HG02884 (cell line): ENCODE measurements at regions not wholly inside any gene's neighbourhood (a gene's known extent, or its start where the extent isn't known, plus 50 kb on each side); places are given as distances from the start of the nearest gene placed in this dataset.

Experiments
- ATAC-seq: cut with Tn5 transposase; IDR thresholded peaks from one replicate; pipeline ENCODE4 v1.9.1; 2021; ENCODE audit warnings: mild to moderate bottlenecking, moderate library complexity; ENCODE audit not compliant: unreplicated experiment

DNA sequence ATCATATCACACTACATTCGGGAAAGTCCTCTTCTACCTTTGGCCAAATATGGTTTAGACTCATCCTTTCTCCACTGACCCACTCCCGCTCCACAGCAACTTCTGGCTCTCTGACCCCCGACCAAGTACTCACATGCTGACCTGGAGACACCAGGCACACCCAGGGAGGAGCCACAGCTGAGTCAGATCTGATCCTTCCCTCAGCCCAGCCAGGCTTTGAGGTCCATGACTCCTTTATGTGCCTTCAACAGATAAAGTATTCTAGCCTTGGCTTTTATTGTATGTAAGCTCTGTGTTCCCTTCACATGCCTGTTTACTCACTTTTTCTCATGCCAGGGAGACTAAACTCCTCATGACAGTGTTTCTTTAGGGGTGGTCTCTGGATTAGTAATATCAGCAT is 166.9 kb upstream of the UMPS start:
- no peak for ATAC-seq

DNA sequence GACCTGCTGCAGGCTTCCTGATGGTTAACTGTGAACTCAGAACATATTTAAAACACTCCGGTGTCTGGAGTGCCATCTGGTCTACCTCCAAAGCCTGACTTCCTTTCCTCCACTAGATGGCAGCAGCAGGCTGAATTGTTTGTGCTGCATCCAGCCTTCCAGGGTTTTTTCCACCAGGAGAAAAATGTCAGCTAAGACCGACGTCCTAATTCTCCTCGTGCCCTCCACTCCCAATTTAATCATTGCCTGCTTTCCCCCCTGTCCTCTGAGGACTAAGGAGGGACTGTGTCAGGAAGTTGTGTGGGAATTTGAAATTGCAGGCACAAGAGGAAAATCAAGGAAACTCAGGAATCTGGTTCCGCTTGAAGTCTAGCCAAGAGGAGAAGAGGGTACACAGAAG is 165.2 kb upstream of the UMPS start:
- ATAC-seq: no peak

DNA sequence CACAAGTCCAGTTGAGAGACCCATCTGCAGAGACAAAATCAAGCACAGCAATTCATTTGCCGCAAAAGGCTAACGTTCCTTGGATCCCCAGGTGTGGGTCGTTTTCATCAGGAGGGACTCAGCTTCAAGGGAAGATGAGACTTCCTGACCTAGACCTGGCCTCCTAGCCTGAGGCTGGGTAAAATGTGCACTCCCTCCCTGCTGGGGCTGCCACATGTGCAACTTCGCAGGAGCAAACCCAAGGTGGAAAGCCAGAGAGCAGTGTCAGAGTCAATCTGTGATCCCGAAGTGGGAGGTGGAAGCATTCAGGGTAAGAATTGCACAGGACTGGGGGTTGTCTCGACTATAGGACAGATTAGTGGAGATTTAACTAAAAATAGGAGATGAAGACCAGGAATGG is 164.7 kb upstream of the UMPS start:
- ATAC-seq: no peak

DNA sequence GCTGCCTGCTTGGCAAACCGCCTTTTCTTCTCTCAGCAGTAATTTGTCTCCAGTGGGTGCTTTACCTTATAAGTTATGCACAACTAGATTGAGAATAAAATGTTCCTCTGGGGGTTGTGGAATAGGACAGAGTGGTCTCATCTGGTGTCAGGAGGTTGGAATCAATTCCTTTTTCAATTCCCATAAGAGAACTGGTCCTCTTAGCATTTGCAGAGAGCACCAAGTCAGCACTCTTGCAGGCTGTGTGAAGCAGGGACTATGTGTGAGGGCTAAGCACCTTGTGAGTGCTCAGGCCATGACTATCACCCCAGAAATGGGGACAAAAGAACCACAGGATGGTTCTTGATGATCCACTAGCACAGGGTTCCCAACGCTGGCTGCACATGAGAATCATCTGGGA is 163.6 kb upstream of the UMPS start:
- ATAC-seq: no peak

DNA sequence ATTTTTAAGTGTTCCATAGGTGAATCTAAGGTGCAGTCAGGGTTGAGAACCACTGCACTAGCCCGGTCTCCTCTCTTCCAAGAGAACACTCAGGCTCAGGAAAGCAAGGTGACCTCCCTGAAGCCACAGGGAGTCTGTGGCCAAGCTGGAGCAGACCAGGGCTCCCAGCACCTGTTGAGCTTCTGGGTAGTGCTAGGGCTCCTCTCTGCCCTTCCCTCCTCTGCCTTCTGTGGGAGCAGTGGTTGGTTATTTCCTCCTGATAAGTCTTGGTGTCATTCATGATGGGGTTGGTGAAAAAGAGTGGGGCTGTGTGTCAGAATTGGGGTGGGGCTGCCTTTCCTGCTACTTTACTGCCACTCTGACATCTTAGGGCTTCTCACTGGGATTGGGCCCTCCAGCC is 163.1 kb upstream of the UMPS start:
- ATAC-seq: no peak

DNA sequence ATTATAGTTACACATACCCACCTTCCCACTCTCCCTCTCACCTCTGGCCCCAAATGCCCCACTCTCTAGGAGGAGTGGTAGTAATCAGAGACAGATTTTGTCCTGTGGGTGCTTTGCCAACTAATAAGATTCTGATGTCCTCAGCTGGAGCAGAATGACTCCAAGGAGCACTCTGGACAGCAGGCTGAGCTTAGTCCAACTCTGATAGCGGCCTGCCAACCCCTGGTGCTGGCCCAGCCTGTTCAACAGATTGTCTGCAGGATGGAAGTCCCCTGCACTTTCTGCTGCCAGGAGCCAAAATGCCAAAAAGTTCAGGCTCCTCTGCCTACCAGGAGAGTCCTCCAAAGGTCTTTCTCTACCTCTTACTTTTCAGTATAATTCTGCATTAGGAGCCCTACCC is 160.5 kb upstream of the UMPS start:
- no peak for ATAC-seq

DNA sequence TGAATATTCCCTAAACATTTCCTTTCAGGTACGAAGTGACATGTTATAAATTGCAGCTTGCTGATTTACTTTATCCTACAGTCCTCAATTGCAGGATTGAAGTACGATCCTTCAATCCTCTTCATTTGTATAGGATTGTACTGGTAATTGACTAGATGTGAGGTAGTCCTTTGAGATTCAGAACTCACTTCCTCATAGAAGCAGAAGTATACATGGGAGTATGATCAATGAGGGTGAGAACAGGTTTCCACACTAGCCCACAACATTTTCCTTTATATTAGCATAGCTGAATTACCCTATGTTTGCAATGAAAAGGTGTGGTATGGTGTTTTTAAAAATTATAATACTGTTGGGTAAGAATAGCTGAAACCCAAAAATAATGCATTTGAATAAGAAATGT is 160.0 kb upstream of the UMPS start:
- ATAC-seq: peak; percentile 62

DNA sequence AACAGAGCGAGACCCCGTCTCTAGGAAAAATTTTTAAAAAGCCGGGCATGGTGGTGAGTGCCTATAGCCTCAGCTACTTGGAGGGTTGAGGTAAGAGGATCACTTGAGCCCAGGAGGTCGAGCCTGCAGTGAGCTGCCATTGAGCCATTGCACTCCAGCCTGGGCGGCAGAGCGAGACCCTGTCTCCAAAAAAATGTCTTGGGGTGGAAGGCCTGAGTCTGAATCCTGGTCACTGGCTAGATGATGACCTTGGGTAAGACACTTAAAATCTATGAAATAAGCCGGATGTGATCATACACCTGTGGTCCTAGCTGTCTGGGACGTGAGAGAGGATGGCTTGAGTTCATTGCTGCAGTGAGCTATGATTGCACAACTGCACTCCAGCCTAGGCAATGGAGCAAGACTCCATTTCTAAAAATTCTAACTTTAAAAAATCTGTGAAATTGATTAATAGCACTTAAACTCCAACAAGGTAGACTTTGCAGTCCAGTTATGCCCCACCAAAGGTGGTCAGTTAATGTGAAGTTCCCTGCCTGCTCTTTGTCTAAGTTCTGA is 157.3 kb upstream of the UMPS start:
- no peak for ATAC-seq

DNA sequence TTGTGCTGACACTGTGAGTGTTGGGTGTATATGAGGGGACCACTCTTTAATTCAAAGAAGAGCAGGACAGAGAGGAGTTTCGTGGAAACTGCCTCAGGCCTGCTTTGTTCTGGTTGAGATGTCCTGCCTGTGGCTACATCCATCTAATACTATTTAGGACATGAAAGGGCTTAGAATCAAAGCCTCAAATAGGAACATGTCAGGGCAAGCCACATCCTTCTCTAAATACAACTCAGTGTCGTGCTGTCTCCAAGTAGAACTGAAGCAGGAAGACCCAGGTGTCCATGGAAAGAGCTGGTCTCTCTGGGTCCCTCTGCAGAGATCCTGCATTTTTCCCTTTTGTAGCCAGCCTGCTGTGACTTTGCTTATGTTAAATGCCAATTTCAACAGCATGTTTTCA is 156.2 kb upstream of the UMPS start:
- no peak for ATAC-seq

DNA sequence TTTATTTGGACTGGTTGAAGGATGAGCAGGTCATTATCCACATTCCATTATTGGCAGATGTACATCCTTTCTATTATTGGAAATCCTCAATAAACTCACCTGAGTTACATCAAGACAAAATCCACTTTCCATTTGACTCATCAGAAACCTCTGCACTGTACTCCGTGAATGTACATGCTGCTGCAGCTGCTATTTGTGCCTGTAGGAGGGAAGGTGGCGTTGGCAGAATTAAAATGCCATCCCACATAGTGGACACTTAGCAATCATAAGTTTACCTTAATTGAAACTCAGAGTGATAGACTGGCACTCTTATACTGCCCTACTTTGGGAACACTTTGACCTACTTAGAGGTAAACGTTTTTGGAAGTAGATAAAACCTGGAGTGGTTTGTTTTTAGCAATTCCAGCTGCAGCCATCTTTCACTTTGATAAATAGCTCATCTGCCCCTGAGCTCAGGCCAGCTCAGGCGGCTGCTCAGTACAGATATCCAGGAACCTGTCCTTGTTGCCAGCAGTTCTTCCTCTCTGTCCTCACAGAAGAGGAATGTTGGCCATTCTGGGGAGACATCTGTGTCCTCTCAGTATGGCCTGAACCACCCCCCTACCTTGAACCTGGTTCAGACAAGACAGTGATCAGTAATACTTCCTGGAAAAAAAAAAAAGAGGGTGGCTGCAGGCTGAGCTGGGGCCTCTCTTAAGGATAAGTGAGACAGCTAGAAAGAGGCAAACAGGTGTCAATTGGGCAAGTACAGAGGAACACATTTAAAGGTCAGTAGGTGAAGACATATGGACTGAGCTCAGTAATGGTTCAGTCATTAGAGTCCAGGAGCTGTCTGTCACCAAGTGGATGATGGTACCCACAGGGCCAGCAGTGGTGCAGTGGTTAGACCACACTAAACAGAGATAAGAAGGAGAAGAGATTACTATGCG is 153.4 kb upstream of the UMPS start:
- no peak for ATAC-seq

DNA sequence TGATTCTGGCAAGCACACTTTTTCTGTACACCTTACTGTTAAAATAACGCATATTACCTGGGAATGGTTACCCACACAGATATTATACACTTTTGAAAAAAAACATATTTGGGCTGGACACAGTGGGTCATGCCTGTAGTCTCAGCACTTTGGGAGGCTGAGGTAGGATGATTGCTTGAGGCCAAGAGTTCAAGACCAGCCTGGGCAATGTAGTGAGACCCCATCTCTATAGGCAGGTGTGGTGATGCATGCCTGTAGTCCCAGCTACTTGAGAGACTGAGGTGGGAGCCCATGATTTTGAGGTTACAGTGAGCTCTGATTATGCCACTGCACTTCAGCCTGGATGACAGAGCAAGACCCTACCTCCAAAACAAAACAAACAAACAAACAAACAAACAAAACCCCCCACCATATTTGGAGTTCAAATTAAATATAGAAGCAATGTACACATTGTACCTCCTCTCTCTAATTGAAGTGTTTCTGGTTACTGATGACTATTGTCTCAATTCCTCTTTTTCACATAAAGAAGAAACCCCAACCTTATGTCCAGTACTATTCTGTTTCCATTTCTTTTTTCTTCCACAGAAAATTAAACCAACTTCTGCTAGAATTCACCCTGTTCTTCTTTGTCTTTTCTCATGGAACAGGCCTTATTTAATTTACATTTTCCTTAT is 152.6 kb upstream of the UMPS start:
- no peak for ATAC-seq

DNA sequence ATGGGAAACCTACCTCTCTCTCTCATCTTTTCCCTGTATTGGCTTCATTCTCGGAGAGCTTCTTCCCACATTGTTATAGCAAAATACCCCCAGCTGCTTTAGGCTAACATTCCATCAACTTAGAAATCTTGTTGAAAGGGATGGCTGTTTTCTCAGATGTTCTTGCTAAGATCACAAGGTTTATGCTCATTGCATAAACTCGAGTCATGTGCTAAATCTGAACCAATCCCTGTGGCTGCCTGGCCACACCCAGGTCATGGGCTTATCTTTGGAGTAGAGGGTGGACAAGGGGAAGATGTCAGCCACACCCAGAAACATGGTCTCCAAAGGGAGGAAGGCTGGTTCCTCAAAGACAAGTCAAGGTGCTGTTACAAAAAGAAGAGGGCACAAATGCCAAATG is 150.6 kb upstream of the UMPS start:
- ATAC-seq: no peak

DNA sequence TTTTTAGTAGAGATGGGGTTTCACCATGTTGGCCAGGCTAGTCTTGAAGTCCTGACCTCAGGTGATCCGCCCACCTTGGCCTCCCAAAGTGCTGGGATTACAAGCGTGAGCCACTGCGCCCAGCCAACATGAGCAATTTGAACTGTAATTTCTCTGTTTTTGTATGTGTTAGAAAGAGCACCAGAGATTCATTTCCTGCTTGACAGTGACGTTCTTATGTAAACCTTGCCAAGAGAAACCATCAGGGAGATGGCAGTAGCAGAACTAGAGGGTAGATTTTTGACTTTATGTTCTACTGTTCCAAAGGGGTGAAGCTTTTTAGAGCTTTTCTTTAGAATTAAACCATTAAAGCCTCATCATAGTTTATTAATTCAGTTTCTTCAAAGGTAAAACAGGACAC is 148.1 kb upstream of the UMPS start:
- ATAC-seq: no peak

DNA sequence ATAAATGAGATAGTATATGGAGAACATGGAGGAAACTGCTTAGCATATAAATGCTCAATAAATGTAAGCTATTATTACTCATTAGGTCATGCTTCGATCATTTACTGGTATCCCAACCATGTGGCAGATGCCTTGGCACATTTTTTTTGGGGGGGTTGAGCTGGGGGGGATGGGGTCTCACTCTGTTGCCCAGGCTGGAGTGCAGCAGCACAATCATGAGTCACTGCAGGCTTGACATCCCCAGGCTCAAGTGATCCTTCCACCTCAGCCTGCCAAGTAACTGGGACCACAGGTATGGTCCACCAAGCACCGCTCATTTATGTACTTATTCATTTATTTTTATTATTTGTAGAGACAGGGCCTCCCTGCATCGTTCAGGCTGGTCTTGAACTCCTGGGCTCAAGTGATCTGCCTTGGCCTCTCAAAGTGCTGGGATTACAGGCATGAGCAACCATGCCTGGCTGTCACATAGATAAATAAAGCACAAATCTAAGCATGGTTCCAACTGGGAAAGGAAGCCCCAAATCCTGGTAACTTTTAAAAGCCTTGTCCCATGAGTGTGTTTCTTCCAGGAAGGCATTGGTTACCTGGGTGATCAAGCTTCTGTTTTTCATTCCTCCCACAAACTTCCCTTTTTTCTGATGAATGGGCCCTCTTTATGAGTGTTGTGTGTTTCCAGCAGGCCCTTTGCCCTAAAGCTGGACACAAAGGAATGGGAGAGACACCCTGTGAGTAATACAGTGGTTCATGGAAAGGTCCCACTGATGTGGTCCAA is 147.4 kb upstream of the UMPS start:
- no peak for ATAC-seq

DNA sequence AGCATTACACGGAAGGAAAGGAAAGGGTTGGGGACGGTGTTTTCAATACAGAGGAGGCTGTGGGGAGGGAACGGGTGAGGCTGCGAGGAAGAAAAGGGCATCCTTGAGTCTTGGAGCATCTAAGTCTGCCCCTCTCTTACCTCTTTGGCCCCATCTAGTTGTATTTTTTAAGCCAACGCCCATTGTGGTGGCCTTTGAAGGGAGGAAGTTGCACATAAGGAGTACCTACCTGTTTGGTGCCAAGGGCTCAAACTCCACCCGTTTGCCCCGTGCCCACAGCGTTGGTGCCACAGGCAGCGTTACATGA is 146.1 kb upstream of the UMPS start:
- ATAC-seq: no peak

DNA sequence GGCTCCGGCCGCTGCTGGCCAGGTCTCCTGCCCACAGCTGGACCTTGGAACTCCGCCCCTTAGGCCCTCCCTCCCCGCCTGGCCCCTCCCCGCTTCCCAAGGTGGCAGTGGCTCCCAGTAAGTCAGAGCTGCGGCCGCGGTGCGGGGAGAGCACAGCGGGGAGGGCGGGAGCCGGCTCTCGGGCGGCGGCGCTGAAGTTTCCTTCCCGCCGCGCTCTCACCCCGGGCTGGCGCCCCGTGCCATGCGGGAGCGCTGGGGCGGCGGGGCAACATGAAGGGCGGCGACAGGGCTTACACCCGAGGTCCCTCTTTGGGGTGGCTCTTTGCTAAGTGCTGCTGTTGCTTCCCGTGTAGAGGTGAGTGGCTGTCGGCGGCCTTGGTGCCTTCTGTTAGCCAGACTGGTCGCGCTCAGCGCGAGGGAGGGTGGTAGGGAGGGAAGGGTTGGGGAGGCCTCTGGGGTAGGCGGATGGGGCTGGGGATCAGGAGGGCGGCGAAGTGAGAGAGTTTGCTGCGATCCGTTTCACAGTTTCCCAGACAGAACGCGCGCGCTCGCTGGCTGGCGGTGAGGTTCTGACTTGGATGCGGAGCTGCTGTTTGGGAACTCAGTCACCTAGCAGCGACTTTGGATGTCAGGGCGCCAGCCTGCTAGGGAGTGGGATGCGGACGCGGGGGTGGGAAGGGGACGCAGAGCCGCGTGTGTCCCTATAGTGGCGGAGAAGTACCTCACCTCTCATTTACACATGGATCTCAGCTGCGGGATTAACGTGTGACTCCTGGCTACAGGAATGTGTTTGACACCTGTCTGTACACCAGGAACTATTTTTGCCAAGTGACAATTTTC is 145.5 kb upstream of the UMPS start:
- no peak for ATAC-seq

DNA sequence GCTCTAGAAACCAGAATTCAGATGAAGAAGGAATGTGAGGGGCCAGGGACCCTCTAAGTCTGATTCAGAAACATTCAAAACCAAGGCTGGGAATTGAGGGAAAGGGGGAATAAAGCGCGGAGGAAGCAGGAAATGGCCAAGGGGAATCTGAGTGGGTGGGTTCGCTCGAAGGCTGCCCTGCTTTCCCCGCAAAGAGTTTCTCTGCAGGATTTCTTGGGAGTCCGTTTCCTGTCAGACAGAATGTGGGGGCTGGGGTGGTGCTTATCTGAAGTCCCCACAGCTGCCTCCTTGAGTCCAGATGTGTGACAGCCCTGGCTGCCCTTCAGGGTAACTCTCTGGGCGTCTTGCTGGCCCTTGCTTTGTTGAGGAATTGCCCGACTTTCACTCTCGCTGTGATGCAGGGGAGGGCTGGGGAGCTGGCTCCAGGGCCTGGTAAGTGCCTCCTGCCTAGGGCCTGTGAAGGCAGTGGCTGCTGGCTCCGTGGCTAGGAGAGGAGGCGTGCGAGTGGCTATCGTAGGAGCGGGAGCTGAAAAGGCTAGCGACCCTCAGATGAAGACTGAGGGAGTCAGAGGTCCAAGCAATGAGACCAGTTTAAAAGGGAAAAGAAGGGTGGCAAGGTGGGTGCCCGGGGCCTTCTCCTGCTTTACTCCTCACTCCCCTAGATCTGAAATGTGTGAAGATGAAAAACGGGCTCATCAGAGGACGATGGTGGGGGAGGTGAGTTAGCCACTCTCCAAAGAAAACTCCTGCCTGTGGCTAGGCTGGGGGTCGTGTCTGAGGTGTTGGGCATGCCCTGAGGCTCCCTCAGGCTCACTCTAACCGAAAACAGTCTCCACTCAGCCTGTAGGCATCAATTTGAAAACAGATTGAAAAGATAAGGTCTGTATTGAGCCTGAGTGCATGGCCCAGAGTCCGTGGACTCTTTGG is 143.9 kb upstream of the UMPS start:
- ATAC-seq: no peak

DNA sequence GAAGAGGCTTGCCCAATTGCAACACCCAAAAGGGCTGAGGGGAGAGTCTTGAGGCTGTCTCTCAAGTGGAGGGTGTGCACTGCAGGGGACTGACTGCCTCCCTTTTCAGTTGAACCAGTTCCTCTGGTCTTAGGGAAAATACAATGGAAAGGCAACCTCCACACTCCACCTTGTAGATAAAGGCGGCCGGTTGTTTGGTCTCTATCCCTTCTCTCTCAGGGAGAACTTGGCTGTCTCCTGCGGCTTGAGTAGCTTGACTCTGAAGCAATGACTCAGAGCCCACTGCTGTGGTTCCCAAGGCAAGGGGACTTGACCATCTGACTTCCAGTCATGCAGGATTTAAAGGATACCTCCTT is 143.2 kb upstream of the UMPS start:
- ATAC-seq: no peak

DNA sequence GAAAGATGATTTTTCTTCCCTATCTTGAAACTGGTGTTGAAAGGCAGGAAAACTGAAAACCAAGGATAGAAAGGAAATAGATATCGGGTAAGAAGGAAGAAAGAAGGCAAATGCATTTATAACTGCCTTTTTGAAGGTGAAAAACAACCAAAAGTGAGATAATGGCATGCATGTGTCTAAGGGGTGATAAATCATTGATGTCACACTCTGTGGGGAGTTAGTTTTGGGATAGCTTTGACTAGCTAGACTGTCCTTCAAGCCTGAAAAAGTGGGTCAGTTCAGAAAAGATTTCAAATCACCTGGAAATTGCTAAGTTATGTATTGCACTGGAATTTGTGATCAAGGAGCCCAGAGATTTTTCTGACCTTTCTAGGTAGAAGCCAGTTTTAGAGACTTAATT is 142.2 kb upstream of the UMPS start:
- ATAC-seq: no peak

DNA sequence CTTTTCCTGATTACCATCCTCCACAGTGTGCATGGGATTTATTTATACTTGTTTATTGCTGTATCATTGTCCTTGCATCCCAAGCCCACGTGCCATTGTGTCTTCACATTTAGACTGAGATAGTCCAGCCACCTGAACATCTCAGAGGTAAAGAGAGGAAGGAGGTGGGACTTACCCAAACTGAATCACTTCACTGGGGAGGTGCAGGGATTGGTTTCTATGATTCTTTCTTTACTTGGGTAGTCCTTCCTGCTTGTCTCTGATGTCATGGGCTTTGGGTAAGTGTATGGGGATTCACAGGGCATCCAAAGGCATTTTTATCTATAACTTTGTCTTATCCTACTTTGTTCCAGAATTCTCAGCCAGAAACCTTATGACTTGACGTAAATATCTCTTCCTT is 141.5 kb upstream of the UMPS start:
- ATAC-seq: no peak
